Cardiac muscle cell (in vitro differentiated cells and primary cell): ENCODE measurements at regions not wholly inside any gene's neighbourhood (a gene's known extent, or its start where the extent isn't known, plus 50 kb on each side); places are given as distances from the start of the nearest gene placed in this dataset.

Experiments used
- DNase-seq, 2 donors: peaks; one replicate each; pipeline versions ENCODE4 v3.0.0 to v3.0.0-alpha.2; 2010 to 2017; ENCODE audit warnings: low read depth in 1 of 2, low spot score in 1 of 2
- H3K27ac ChIP-seq: fragments of 200-600 bp; sonication (generic); 2 replicates; pipeline ENCODE4 v1.5.1; 2016
- H3K27me3 ChIP-seq: fragments of 200-600 bp; sonication (generic); 2 replicates; pipeline ENCODE4 v1.6.0; 2016; ENCODE audit warnings: control low read depth
- H3K36me3 ChIP-seq: fragments of 200-600 bp; sonication (generic); 2 replicates; pipeline ENCODE4 v1.5.1; 2016; ENCODE audit warnings: control low read depth
- H3K4me1 ChIP-seq: fragments of 200-600 bp; sonication (generic); 2 replicates; pipeline ENCODE4 v1.8.1; 2017; ENCODE audit warnings: low read depth, mild to moderate bottlenecking, mixed run types
- H3K4me3 ChIP-seq: fragments of 200-600 bp; sonication (generic); 2 replicates; pipeline ENCODE4 v1.5.1; 2016; ENCODE audit warnings: mild to moderate bottlenecking
- H3K9me3 ChIP-seq: fragments of 200-600 bp; sonication (generic); 2 replicates; pipeline ENCODE4 v1.5.1; 2017; ENCODE audit warnings: low read depth, mild to moderate bottlenecking, control low read depth
- TF ChIP-seq, protein P1 (sequence below): IDR thresholded peaks from 2 replicates; pipeline ENCODE4 v1.5.1; 2012; ENCODE audit warnings: low read depth, mild to moderate bottlenecking, low read length

DNA sequence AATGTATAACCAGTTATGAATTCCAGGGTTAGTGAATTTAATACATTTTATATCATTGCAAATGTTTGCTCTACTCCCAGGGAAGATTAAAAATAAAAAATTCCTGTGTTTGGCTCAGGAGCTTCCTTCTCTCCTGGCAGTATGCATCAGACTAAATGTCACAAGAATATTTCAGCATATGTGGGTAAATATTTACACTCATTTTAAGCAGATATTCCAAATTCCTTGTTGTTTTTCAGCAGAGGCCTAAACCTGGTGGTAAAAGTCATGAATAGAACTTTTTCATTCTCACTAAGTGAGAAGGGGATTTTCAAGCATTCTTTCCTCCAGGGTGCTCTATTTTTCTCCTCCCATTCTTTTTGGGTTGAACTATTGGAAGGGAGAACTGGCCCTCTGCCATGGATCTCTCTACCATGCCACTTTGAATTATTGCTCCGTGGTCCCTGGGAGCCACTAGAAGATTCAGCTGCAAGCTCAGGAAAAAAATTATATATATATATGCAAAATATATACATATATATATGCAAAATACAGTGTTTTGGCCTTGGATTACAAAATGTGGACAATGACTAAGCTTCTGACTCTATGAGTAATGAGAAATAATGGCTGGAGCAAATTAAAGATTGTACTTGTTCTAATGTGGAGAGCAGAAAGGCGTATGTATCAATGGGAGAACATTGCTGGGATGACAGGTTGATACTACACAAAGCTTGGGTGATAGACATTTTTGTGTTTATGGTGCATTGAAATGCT, 180.6 kb upstream of the PAPPA start:
- H3K4me3 ChIP-seq: no peak overlapping the region
- H3K27me3 ChIP-seq: no peaks in the 10 kb centered on the region
- DNase-seq: no peak
- no peaks in the 10 kb centered on the region for H3K36me3 ChIP-seq
- TF ChIP-seq, protein P1, sequence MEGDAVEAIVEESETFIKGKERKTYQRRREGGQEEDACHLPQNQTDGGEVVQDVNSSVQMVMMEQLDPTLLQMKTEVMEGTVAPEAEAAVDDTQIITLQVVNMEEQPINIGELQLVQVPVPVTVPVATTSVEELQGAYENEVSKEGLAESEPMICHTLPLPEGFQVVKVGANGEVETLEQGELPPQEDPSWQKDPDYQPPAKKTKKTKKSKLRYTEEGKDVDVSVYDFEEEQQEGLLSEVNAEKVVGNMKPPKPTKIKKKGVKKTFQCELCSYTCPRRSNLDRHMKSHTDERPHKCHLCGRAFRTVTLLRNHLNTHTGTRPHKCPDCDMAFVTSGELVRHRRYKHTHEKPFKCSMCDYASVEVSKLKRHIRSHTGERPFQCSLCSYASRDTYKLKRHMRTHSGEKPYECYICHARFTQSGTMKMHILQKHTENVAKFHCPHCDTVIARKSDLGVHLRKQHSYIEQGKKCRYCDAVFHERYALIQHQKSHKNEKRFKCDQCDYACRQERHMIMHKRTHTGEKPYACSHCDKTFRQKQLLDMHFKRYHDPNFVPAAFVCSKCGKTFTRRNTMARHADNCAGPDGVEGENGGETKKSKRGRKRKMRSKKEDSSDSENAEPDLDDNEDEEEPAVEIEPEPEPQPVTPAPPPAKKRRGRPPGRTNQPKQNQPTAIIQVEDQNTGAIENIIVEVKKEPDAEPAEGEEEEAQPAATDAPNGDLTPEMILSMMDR: no peak
- no peaks in the 10 kb centered on the region for H3K4me1 ChIP-seq
- H3K27ac ChIP-seq: no peak overlapping the region
- no peaks in the 10 kb centered on the region for H3K9me3 ChIP-seq

DNA sequence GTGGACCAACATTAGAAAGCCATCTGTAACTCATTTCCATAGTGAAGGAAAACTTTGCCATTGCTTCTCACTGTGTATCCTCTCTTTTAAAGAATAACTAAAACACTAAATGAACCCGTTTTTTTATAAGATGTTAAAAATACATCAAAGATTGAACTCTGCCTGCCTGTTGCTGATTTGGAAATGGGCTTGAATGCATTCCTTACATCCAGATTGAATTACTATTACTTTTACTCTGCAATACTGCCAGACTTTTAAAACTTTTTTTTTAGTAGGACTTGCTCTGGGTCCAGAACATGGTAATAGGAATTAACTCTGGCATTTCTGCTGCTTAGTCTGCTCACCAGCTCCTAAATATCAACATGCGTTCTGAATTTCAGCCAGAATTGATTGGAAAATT, 176.8 kb upstream of the PAPPA start:
- Histone ChIP-seq H3K4me1 (no peaks in the 10 kb centered on the region), H3K4me3 (no peak overlapping the region), H3K27ac (no peak overlapping the region), H3K9me3 (no peaks in the 10 kb centered on the region), H3K27me3 (no peaks in the 10 kb centered on the region), H3K36me3 (no peaks in the 10 kb centered on the region)
- DNase-seq: no peak
- TF ChIP-seq, protein P1: no peak

DNA sequence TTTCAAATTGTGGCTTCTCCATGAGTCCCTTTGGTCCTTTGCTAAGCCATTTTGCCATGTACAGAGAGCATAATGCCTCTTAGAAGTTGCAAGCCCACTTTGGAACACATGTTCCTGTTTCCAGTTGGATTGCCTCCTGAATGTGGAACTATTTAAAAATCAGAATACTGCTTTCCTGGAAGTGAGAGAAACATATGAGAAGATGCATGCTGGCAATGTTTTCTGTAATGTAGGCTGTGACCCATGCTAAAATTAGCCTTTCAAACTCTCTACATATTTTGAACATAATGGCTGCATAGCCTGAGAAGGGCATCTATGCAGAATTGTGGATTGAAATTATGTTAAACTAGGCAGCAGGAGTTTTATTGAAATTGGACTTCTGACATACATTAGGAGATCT, 175.5 kb upstream of the PAPPA start:
- DNase-seq: no peak
- Histone ChIP-seq H3K4me3 (no peak overlapping the region), H3K27ac (no peak overlapping the region), H3K36me3 (no peaks in the 10 kb centered on the region), H3K9me3 (no peaks in the 10 kb centered on the region), H3K27me3 (no peaks in the 10 kb centered on the region), H3K4me1 (no peaks in the 10 kb centered on the region)
- TF ChIP-seq, protein P1: no peak

DNA sequence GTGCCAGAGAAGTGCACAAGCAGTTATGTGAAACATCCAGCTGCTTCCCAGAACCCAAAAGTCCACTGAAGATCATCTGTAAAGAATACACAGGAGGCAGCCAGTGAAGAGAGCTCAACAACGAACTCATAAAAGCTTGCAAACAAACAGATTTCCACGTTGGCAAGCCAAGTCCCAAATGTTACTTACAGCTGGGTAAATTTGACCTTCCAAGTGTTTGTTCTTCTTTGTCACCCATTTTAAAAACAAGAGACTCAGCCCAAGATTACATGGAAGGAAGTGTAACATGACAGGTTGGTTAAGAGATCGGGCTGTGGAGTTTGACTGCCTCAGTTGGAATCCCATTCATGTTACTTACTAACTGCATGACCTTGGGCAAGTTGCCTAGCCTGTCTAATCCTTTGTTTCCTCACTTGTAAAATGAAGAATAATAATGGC, 174.9 kb upstream of the PAPPA start:
- Histone ChIP-seq H3K9me3 (no peaks in the 10 kb centered on the region), H3K27me3 (no peaks in the 10 kb centered on the region)

DNA sequence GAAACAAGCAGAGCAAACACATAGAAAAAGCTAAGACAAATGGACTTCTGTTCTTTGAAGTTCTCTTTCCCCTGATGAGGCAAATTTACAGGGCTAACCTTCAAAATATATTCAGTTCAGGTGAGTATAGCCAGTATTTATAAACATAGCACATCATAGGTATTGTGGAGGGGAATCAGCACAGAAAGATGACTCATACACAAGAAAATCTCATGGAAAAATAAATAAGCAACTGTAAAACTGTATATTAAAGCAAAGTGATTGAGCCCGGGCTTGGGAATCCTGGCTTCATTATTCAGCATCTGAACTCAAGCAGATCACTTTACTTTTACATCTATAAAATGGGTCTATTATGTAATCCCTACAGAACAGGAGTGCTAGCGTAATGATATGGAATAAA, 173.5 kb upstream of the PAPPA start:
- TF ChIP-seq, protein P1: no peak
- H3K36me3 ChIP-seq: no peaks in the 10 kb centered on the region
- no peaks in the 10 kb centered on the region for H3K27me3 ChIP-seq
- DNase-seq: no peak
- no peak overlapping the region for H3K27ac ChIP-seq
- H3K4me1 ChIP-seq: no peaks in the 10 kb centered on the region
- no peaks in the 10 kb centered on the region for H3K9me3 ChIP-seq
- no peak overlapping the region for H3K4me3 ChIP-seq

More for the DNA sequence above, 174.9 kb upstream of the PAPPA start:
- TF ChIP-seq, protein P1: no peak
- H3K27ac ChIP-seq: no peak overlapping the region
- no peaks in the 10 kb centered on the region for H3K4me1 ChIP-seq
- no peak overlapping the region for H3K4me3 ChIP-seq
- DNase-seq: peak in 1 of 2 donors; percentile 67
- H3K36me3 ChIP-seq: no peaks in the 10 kb centered on the region

DNA sequence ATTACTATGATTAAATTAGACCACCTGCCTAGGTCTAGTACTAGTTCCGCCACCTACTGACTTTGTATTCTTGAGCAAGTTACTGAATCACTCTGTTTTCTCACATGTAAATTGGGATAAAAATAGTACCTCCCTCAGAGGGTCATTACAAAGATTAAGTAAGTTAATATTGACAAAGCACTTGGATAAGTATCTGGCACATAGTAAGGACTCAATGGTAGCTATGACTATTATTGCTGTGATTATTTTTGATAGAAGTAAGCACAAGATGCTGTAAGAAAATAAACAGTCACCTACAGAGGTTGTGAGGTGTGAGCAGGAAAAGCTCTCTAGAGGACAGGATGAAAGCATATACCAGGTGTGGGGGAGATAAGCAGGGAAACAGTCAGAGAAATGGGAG, 173.1 kb upstream of the PAPPA start:
- no peaks in the 10 kb centered on the region for H3K27me3 ChIP-seq
- DNase-seq: no peak
- no peaks in the 10 kb centered on the region for H3K9me3 ChIP-seq
- no peaks in the 10 kb centered on the region for H3K4me1 ChIP-seq
- H3K4me3 ChIP-seq: no peak overlapping the region
- no peak overlapping the region for H3K27ac ChIP-seq
- H3K36me3 ChIP-seq: no peaks in the 10 kb centered on the region
- TF ChIP-seq, protein P1: no peak
